Renal cortex interstitium (tissue), 11 donors: ENCODE measurements at regions not wholly inside any gene's neighbourhood (a gene's known extent, or its start where the extent isn't known, plus 50 kb on each side); places are given as distances from the start of the nearest gene placed in this dataset.
"Not testable (repeated sequence)": the region's sequence is repeated elsewhere in the genome, so short reads cannot be mapped to it uniquely, and the experiment has no call there.

ENCODE experiments used
- DNase-seq, 11 donors: peaks; one replicate each; pipeline ENCODE4 v3.0.0-alpha.2; 2013; ENCODE audit warnings: low read depth in 9 of 11, low spot score in 4 of 11; ENCODE audit errors: extremely low read depth in 1 of 11

- no peak for DNase-seq
These were observed 94.5 kb upstream of the FGF3 start for GRCh38 chr11:69913591-69914285.

GRCh38 chr11:69914286-69915150, 95.3 kb upstream of the FGF3 start:
- DNase-seq, result no peak

- DNase-seq, result no peak
These were observed 95.9 kb upstream of the FGF3 start for GRCh38 chr11:69915151-69915500.

GRCh38 chr11:69915501-69916250, 96.5 kb upstream of the FGF3 start:
- DNase-seq, result peak; percentile 58 to 88 (median 80)

- DNase-seq, result not testable (repeated sequence)
These were observed 97.0 kb upstream of the FGF3 start for GRCh38 chr11:69916251-69916649.

GRCh38 chr11:69916806-69917387, 97.7 kb upstream of the FGF3 start:
- no peak for DNase-seq

- DNase-seq, result no peak
These were observed 98.3 kb upstream of the FGF3 start for GRCh38 chr11:69917529-69917928.

- DNase-seq, result no peak
These were observed 99.2 kb upstream of the FGF3 start for GRCh38 chr11:69918231-69918937.

GRCh38 chr11:69918938-69919650, 99.9 kb upstream of the FGF3 start:
- peak in 9 of 11 donors; percentile 50 to 77 (median 61) for DNase-seq

GRCh38 chr11:69919659-69920344, 100.6 kb upstream of the FGF3 start:
- no peak for DNase-seq

- DNase-seq, result no peak
These were observed 101.3 kb upstream of the FGF3 start for GRCh38 chr11:69920345-69921127.

- DNase-seq, result no peak
These were observed 102.2 kb upstream of the FGF3 start for GRCh38 chr11:69921128-69922014.

GRCh38 chr11:69922015-69922595, 102.9 kb upstream of the FGF3 start:
- no peak for DNase-seq

GRCh38 chr11:69922596-69923111, 103.4 kb upstream of the FGF3 start:
- no peak for DNase-seq

GRCh38 chr11:69923196-69923595, 104.0 kb upstream of the FGF3 start:
- no peak for DNase-seq
